D721Med (cell line): ENCODE measurements at regions not wholly inside any gene's neighbourhood (a gene's known extent, or its start where the extent isn't known, plus 50 kb on each side); places are given as distances from the start of the nearest gene placed in this dataset.

ENCODE experiments used
- DNase-seq: peaks from one replicate; pipeline ENCODE4 v3.0.0; 2011; ENCODE audit warnings: low spot score; ENCODE audit not compliant: insufficient read length
- FAIRE-seq: peaks from 2 replicates; lab custom pipeline; 2011; peaks lifted over from hg19 to GRCh38; lab: Jason Lieb, UNC
- CTCF ChIP-seq: IDR thresholded peaks from 2 replicates; pipeline ENCODE4 v1.5.1; 2012; ENCODE audit warnings: mild to moderate bottlenecking, control low read depth; ENCODE audit not compliant: insufficient read depth; ENCODE audit errors: missing control alignments

GRCh38 chr3:147735616-147736015 lies 326.5 kb downstream of the ZIC1 start:
- no peak for TF ChIP-seq CTCF
- DNase-seq = no peak
- no peak for FAIRE-seq

GRCh38 chr3:147736226-147736625 lies 327.1 kb downstream of the ZIC1 start:
- no peak for FAIRE-seq
- no peak for TF ChIP-seq CTCF
- DNase-seq = no peak

GRCh38 chr3:147737376-147737775 lies 328.2 kb downstream of the ZIC1 start:
- FAIRE-seq (no peak), DNase-seq (no peak)
- no peak for TF ChIP-seq CTCF

GRCh38 chr3:147740928-147741327 lies 331.8 kb downstream of the ZIC1 start:
- FAIRE-seq (no peak), DNase-seq (no peak)
- no peak for TF ChIP-seq CTCF

GRCh38 chr3:147744967-147745366 lies 335.8 kb downstream of the ZIC1 start:
- TF ChIP-seq CTCF = no peak
- FAIRE-seq (no peak), DNase-seq (no peak)

GRCh38 chr3:147755310-147755709 lies 346.1 kb downstream of the ZIC1 start:
- no peak for FAIRE-seq

GRCh38 chr3:147756476-147756875 lies 347.3 kb downstream of the ZIC1 start:
- TF ChIP-seq CTCF = no peak
- DNase-seq (no peak), FAIRE-seq (no peak)

More at GRCh38 chr3:147755310-147755709, 346.1 kb downstream of the ZIC1 start:
- DNase-seq = no peak
- no peak for TF ChIP-seq CTCF
